SK-N-SH (cell line): ENCODE measurements at regions not wholly inside any gene's neighbourhood (a gene's known extent, or its start where the extent isn't known, plus 50 kb on each side); places are given as distances from the start of the nearest gene placed in this dataset.

Experiments used
- CTCF ChIA-PET: fragments of 300-600, 350-600 bp; formaldehyde crosslinking; extraction: SDS; loops from one replicate; lab custom pipeline; 2021; lab: Yijun Ruan, JAX
- POLR2A ChIA-PET: fragments of 350-600 bp; sonication (Branson Sonifier 250); formaldehyde crosslinking; extraction: SDS; loops from one replicate; lab custom pipeline; 2020; ENCODE audit warnings: antibody characterized with exemption, inconsistent platforms; lab: Yijun Ruan, JAX
- DNase-seq: peaks from one replicate; pipeline ENCODE4 v3.0.0; 2012
- H2AFZ ChIP-seq: fragments of 200-600 bp; sonication (generic); 2 replicates; pipeline ENCODE4 v1.8.1; 2016; ENCODE audit warnings: antibody characterized with exemption, mild to moderate bottlenecking, low read depth
- H3F3A ChIP-seq: fragments of 200-600 bp; sonication (generic); replicated peaks from 2 replicates; pipeline ENCODE3; 2016; ENCODE audit warnings: antibody characterized with exemption, mild to moderate bottlenecking; ENCODE audit not compliant: insufficient read depth
- H3K27ac ChIP-seq, 2 experiments: fragments of 200-500 bp in 1 of 2; fragments of 200-600 bp in 1 of 2; sonication (Bioruptor generic) in 1 of 2; sonication (generic), shearing (Covaris generic) in 1 of 2; 2 replicates each; pipeline versions ENCODE4 v1.5.1 to v1.6.1; 2014 to 2016; ENCODE audit warnings: low read depth in 2 of 2, inconsistent platforms in 1 of 2, low read length in 1 of 2, mild to moderate bottlenecking in 1 of 2, mixed read lengths in 1 of 2
- H3K27me3 ChIP-seq: fragments of 200-600 bp; sonication (generic), shearing (Covaris generic); 2 replicates; pipeline ENCODE4 v1.6.1; 2016; ENCODE audit warnings: mixed run types; ENCODE audit not compliant: insufficient read depth
- H3K36me3 ChIP-seq, 2 experiments: fragments of 200-500 bp in 1 of 2; fragments of 200-600 bp in 1 of 2; sonication (Bioruptor generic) in 1 of 2; sonication (generic) in 1 of 2; replicated peaks in 1 of 2; 2 replicates each; pipeline versions ENCODE3 to v1.5.1; 2014 to 2016; ENCODE audit warnings: low read length in 1 of 2, mild to moderate bottlenecking in 1 of 2; ENCODE audit not compliant: insufficient read depth in 2 of 2, control insufficient read depth in 1 of 2
- H3K4me1 ChIP-seq, 2 experiments: fragments of 200-500 bp in 1 of 2; fragments of 200-600 bp in 1 of 2; sonication (Bioruptor generic) in 1 of 2; sonication (generic), shearing (Covaris generic) in 1 of 2; 2 replicates each; pipeline versions ENCODE4 v1.5.1 to v1.6.1; 2014 to 2016; ENCODE audit warnings: low read depth in 1 of 2, low read length in 1 of 2, mixed run types in 1 of 2; ENCODE audit not compliant: insufficient read depth in 2 of 2, control insufficient read depth in 1 of 2
- H3K4me2 ChIP-seq: fragments of 200-600 bp; sonication (generic), shearing (Covaris generic); 2 replicates; pipeline ENCODE4 v1.6.1; 2017; ENCODE audit warnings: mixed run types
- H3K4me3 ChIP-seq, 2 experiments: fragments of 200-500 bp in 1 of 2; fragments of 200-600 bp in 1 of 2; sonication (Bioruptor generic) in 1 of 2; sonication (generic), shearing (Covaris generic) in 1 of 2; 2 replicates each; pipeline versions ENCODE4 v1.5.1 to v1.8.1; 2014 to 2016; ENCODE audit warnings: low read depth in 2 of 2, inconsistent platforms in 1 of 2, low read length in 1 of 2, mild to moderate bottlenecking in 1 of 2, mixed read lengths in 1 of 2, moderate library complexity in 1 of 2
- H3K79me2 ChIP-seq: fragments of 200-600 bp; sonication (generic); 2 replicates; pipeline ENCODE4 v1.8.1; 2017; ENCODE audit warnings: mild to moderate bottlenecking; ENCODE audit not compliant: insufficient read depth
- H3K9ac ChIP-seq: fragments of 200-600 bp; sonication (generic); 2 replicates; pipeline ENCODE4 v1.6.1; 2017; ENCODE audit warnings: mixed run types
- H3K9me2 ChIP-seq: fragments of 200-600 bp; sonication (generic); 2 replicates; pipeline ENCODE4 v1.6.1; 2017; ENCODE audit warnings: mixed run types
- H3K9me3 ChIP-seq: fragments of 200-600 bp; sonication (generic); 2 replicates; pipeline ENCODE4 v1.6.1; 2017; ENCODE audit warnings: mixed run types, mild to moderate bottlenecking, moderate library complexity
- H4K20me1 ChIP-seq: fragments of 200-600 bp; sonication (generic); 2 replicates; pipeline ENCODE4 v1.6.1; 2017; ENCODE audit warnings: mild to moderate bottlenecking, mixed run types; ENCODE audit not compliant: insufficient read depth
- ELF1 ChIP-seq: IDR thresholded peaks from 2 replicates; pipeline ENCODE4 v1.4.0; 2012
- EP300 ChIP-seq, 2 experiments: IDR thresholded peaks; 2 replicates each; pipeline versions ENCODE4 v1.4.0 to v1.6.1; 2012; ENCODE audit warnings: borderline replicate concordance in 1 of 2, low read depth in 1 of 2, low read length in 1 of 2
- EZH2phosphoT487 ChIP-seq: fragments of 200-600 bp; sonication (generic); IDR thresholded peaks from 2 replicates; pipeline ENCODE4 v1.6.1; 2017; ENCODE audit warnings: low read depth, mixed run types, mild to moderate bottlenecking, antibody characterized with exemption, moderate library complexity, borderline replicate concordance
- FOXJ3 ChIP-seq: sonication (generic); formaldehyde crosslinking; IDR thresholded peaks from 2 replicates; pipeline ENCODE4 v1.5.1; 2020; ENCODE audit warnings: mild to moderate bottlenecking, missing genetic modification reagents
- GATA2 ChIP-seq: sonication (generic); formaldehyde crosslinking; IDR thresholded peaks from 2 replicates; pipeline ENCODE4 v1.5.0; 2020; ENCODE audit warnings: mild to moderate bottlenecking, missing genetic modification reagents
- JUND ChIP-seq: IDR thresholded peaks from 2 replicates; pipeline ENCODE4 v1.4.0; 2012
- MAX ChIP-seq: IDR thresholded peaks from 2 replicates; pipeline ENCODE4 v1.4.0; 2012; ENCODE audit warnings: low read depth
- MEF2A ChIP-seq: IDR thresholded peaks from 2 replicates; pipeline ENCODE4 v1.4.0; 2012; ENCODE audit warnings: low read depth, borderline replicate concordance
- MXI1 ChIP-seq: IDR thresholded peaks from 2 replicates; pipeline ENCODE4 v1.6.1; 2012; ENCODE audit warnings: mild to moderate bottlenecking, low read depth, low read length, improper control_type of control experiment
- NFIC ChIP-seq: IDR thresholded peaks from 2 replicates; pipeline ENCODE4 v1.4.0; 2012; ENCODE audit warnings: borderline replicate concordance
- NRF1 ChIP-seq: IDR thresholded peaks from 2 replicates; pipeline ENCODE4 v1.6.1; 2012; ENCODE audit warnings: low read depth, mild to moderate bottlenecking, low read length
- PBX3 ChIP-seq: IDR thresholded peaks from 2 replicates; pipeline ENCODE4; 2012
- POLR2AphosphoS5 ChIP-seq: IDR thresholded peaks from 2 replicates; pipeline ENCODE4 v1.6.1; 2012; ENCODE audit warnings: low read depth, low read length
- RAD21 ChIP-seq: IDR thresholded peaks from 2 replicates; pipeline ENCODE4 v1.6.1; 2012; ENCODE audit warnings: mild to moderate bottlenecking, low read length
- RFX5 ChIP-seq: IDR thresholded peaks from 2 replicates; pipeline ENCODE4 v1.6.1; 2012; ENCODE audit warnings: mild to moderate bottlenecking, improper control_type of control experiment, low read length
- RXRA ChIP-seq: IDR thresholded peaks from 2 replicates; pipeline ENCODE4 v1.4.0; 2012; ENCODE audit warnings: low read depth, mild to moderate bottlenecking, borderline replicate concordance
- SIN3A ChIP-seq: IDR thresholded peaks from 2 replicates; pipeline ENCODE4 v1.6.1; 2012; ENCODE audit warnings: low read depth, mild to moderate bottlenecking, low read length, moderate library complexity, borderline replicate concordance
- SMC3 ChIP-seq: IDR thresholded peaks from 2 replicates; pipeline ENCODE4 v1.6.1; 2012; ENCODE audit warnings: low read depth, low read length, improper control_type of control experiment
- TAF1 ChIP-seq: IDR thresholded peaks from 2 replicates; pipeline ENCODE4 v1.6.1; 2012; ENCODE audit warnings: low read depth, mild to moderate bottlenecking, low read length, moderate library complexity, borderline replicate concordance
- TCF12 ChIP-seq: IDR thresholded peaks from 2 replicates; pipeline ENCODE4 v1.4.0; 2012
- TEAD4 ChIP-seq: IDR thresholded peaks from 2 replicates; pipeline ENCODE4 v1.4.0; 2012; ENCODE audit warnings: mild to moderate bottlenecking, borderline replicate concordance; ENCODE audit not compliant: insufficient read depth
- YY1 ChIP-seq: IDR thresholded peaks from 2 replicates; pipeline ENCODE4 v1.4.0; 2012; ENCODE audit warnings: low read depth, mild to moderate bottlenecking
- WGBS: methylation state at CpG from one replicate; pipeline ENCODE4 v1.1.6; 2017; ENCODE audit warnings: low lambda C conversion rate; 5-methylcytosine and 5-hydroxymethylcytosine counted together
- TF ChIP-seq, protein P1 (sequence below): fragments of 150-350 bp; IDR thresholded peaks from 2 replicates; pipeline ENCODE4 v1.6.1; 2017; ENCODE audit warnings: antibody characterized with exemption, low read length, low read depth, borderline replicate concordance
- TF ChIP-seq, protein P2 (sequence below): IDR thresholded peaks from 2 replicates; pipeline ENCODE4 v1.4.0; 2012; ENCODE audit warnings: low read depth, borderline replicate concordance
- TF ChIP-seq, protein P3 (sequence below): fragments of 150-350 bp; IDR thresholded peaks from 2 replicates; pipeline ENCODE4 v1.6.1; 2016; ENCODE audit warnings: mild to moderate bottlenecking, low read depth, low read length

GRCh38 chr18:55113800-55114199 is 154.5 kb upstream of the CCDC68 start:
- no peaks in the 10 kb centered on the region for H3F3A ChIP-seq
- H3K9me2 ChIP-seq = no peaks in the 10 kb centered on the region
- no peak overlapping the region for H3K4me2 ChIP-seq
- no peak overlapping the region for H2AFZ ChIP-seq
- H3K79me2 ChIP-seq = no peaks in the 10 kb centered on the region
- CTCF ChIA-PET = no interaction called here
- no peak for TF ChIP-seq FOXJ3 (CRISPR knock-in tag)
- no peak for TF ChIP-seq NFIC
- no peak for TF ChIP-seq YY1
- no peak for TF ChIP-seq RXRA
- no peak for TF ChIP-seq ELF1
- TF ChIP-seq MEF2A = no peak
- no peak for TF ChIP-seq MAX
- TF ChIP-seq GATA2 (CRISPR knock-in tag) = no peak
- TF ChIP-seq SMC3 = no peak
- no peak for TF ChIP-seq POLR2AphosphoS5
- TF ChIP-seq, protein P1, sequence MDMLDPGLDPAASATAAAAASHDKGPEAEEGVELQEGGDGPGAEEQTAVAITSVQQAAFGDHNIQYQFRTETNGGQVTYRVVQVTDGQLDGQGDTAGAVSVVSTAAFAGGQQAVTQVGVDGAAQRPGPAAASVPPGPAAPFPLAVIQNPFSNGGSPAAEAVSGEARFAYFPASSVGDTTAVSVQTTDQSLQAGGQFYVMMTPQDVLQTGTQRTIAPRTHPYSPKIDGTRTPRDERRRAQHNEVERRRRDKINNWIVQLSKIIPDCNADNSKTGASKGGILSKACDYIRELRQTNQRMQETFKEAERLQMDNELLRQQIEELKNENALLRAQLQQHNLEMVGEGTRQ = no peak
- TF ChIP-seq JUND = no peak
- TF ChIP-seq, protein P2, sequence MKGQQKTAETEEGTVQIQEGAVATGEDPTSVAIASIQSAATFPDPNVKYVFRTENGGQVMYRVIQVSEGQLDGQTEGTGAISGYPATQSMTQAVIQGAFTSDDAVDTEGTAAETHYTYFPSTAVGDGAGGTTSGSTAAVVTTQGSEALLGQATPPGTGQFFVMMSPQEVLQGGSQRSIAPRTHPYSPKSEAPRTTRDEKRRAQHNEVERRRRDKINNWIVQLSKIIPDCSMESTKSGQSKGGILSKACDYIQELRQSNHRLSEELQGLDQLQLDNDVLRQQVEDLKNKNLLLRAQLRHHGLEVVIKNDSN = no peak
- TF ChIP-seq, protein P3, sequence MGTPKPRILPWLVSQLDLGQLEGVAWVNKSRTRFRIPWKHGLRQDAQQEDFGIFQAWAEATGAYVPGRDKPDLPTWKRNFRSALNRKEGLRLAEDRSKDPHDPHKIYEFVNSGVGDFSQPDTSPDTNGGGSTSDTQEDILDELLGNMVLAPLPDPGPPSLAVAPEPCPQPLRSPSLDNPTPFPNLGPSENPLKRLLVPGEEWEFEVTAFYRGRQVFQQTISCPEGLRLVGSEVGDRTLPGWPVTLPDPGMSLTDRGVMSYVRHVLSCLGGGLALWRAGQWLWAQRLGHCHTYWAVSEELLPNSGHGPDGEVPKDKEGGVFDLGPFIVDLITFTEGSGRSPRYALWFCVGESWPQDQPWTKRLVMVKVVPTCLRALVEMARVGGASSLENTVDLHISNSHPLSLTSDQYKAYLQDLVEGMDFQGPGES = no peak
- TF ChIP-seq MXI1 = no peak
- no peak for TF ChIP-seq TAF1
- no peak for TF ChIP-seq RFX5
- no peak for TF ChIP-seq TEAD4
- whole genome bisulfite sequencing = 80% methylated on average over 5 of the region's 5 CpGs
- H3K27me3 ChIP-seq = no peaks in the 10 kb centered on the region
- H3K9me3 ChIP-seq = no peaks in the 10 kb centered on the region
- POLR2A ChIA-PET = no interaction called here
- H4K20me1 ChIP-seq = no peaks in the 10 kb centered on the region
- H3K4me1 ChIP-seq = peaks cover 3 to 4% of the 10 kb centered on the region in 2 experiments; a peak in 3 of 4 replicates
- no peak overlapping the region for H3K9ac ChIP-seq
- no peaks in the 10 kb centered on the region for H3K36me3 ChIP-seq
- no peak overlapping the region for H3K4me3 ChIP-seq
- no peak for DNase-seq
- H3K27ac ChIP-seq = no peak overlapping the region

- TF ChIP-seq TCF12 = no peak
- TF ChIP-seq NRF1 = no peak
- TF ChIP-seq SIN3A = no peak
- no peak for TF ChIP-seq EZH2phosphoT487
- no peak for TF ChIP-seq EP300 (IDR thresholded peaks at IDR 0.05; ENCODE audit: borderline replicate concordance in 1 of 2, low read depth in 1 of 2, low read length in 1 of 2)
- no peak for TF ChIP-seq GATA2 (CRISPR knock-in tag)
- no peak for TF ChIP-seq POLR2AphosphoS5
- no peak for TF ChIP-seq MEF2A
- no peak for TF ChIP-seq TEAD4
- no peak for TF ChIP-seq PBX3
- TF ChIP-seq SMC3 = no peak
- no peak for TF ChIP-seq RAD21
- TF ChIP-seq, protein P2 = no peak
These were observed 152.0 kb upstream of the CCDC68 start for GRCh38 chr18:55111271-55111670.

More at GRCh38 chr18:55111271-55111670, 152.0 kb upstream of the CCDC68 start:
- no peak overlapping the region for H2AFZ ChIP-seq
- no peaks in the 10 kb centered on the region for H3K9me3 ChIP-seq
- H3K36me3 ChIP-seq = no peaks in the 10 kb centered on the region
- no peak overlapping the region for H3K4me2 ChIP-seq
- H3K9me2 ChIP-seq = no peaks in the 10 kb centered on the region
- peaks cover 0 to 4% of the 10 kb centered on the region in 2 experiments; a peak in 1 of 4 replicates for H3K4me1 ChIP-seq
- H3K9ac ChIP-seq = no peak overlapping the region
- no peak for DNase-seq
- no peak overlapping the region for H3K4me3 ChIP-seq
- ChIA-PET CTCF (no interaction called here), POLR2A (no interaction called here)
- H3F3A ChIP-seq = no peaks in the 10 kb centered on the region
- no peaks in the 10 kb centered on the region for H4K20me1 ChIP-seq
- no peaks in the 10 kb centered on the region for H3K79me2 ChIP-seq
- no peaks in the 10 kb centered on the region for H3K27me3 ChIP-seq
- no peak overlapping the region for H3K27ac ChIP-seq
